K562 (cell line): ENCODE measurements at regions not wholly inside any gene's neighbourhood (a gene's known extent, or its start where the extent isn't known, plus 50 kb on each side); places are given as distances from the start of the nearest gene placed in this dataset.
A peak's percentile ranks its signal among the peaks of the same experiment; 100 is the strongest.

Source experiments
- ERF ChIP-seq: fragments of 450-650 bp; formaldehyde crosslinking; IDR thresholded peaks from 2 replicates; pipeline ENCODE4 v1.4.0; 2020; ENCODE audit warnings: mild to moderate bottlenecking, mixed read lengths
- FOXK1 ChIP-seq: sonication (generic); formaldehyde crosslinking; IDR thresholded peaks from 2 replicates; pipeline ENCODE4 v1.8.0; 2022; ENCODE audit warnings: missing genetic modification reagents, mild to moderate bottlenecking, borderline replicate concordance
- FOXK2 ChIP-seq, 2 experiments: fragments of 450-650 bp; IDR thresholded peaks in 1 of 2; conservative IDR thresholded peaks in 1 of 2; 2 replicates each; pipeline ENCODE4 v1.6.1; 2016; ENCODE audit warnings: low read depth in 2 of 2, mild to moderate bottlenecking in 1 of 2
- GTF2F1 ChIP-seq: IDR thresholded peaks from 2 replicates; pipeline ENCODE4 v1.6.1; 2011; ENCODE audit warnings: low read depth, low read length, improper control_type of control experiment
- HSF4 ChIP-seq: fragments of 250-450 bp; sonication (Bioruptor Pico); IDR thresholded peaks from 2 replicates; pipeline ENCODE4 v2.1.2; 2022; ENCODE audit warnings: mild to moderate bottlenecking, moderate library complexity, borderline replicate concordance
- ID3 ChIP-seq, 2 experiments: fragments of 250-450 bp in 1 of 2; fragments of 450-650 bp in 1 of 2; sonication (Bioruptor Pico) in 1 of 2; IDR thresholded peaks; 2 replicates each; pipeline versions ENCODE4 v1.6.1 to v1.8.0; 2016 to 2021; ENCODE audit warnings: mild to moderate bottlenecking in 2 of 2, moderate library complexity in 2 of 2, missing compliant biosample characterization in 1 of 2, missing genetic modification characterization in 1 of 2
- NFATC3 ChIP-seq: fragments of 450-650 bp; IDR thresholded peaks from 2 replicates; pipeline ENCODE4 v1.6.1; 2017; ENCODE audit warnings: mild to moderate bottlenecking
- OTX1 ChIP-seq: fragments of 450-650 bp; formaldehyde crosslinking; IDR thresholded peaks from 2 replicates; pipeline ENCODE4 v1.4.0; 2022; ENCODE audit warnings: mild to moderate bottlenecking
- PREB ChIP-seq: sonication (generic); formaldehyde crosslinking; IDR thresholded peaks from 2 replicates; pipeline ENCODE4 v1.8.1; 2023; ENCODE audit warnings: mild to moderate bottlenecking, missing genetic modification reagents
- RCOR1 ChIP-seq, 2 experiments: IDR thresholded peaks; 2 replicates each; pipeline ENCODE4 v1.6.1; 2012; ENCODE audit warnings: low read depth in 2 of 2, low read length in 2 of 2, borderline replicate concordance in 1 of 2, improper control_type of control experiment in 1 of 2
- RREB1 ChIP-seq: fragments of 250-450 bp; sonication (Bioruptor Pico); IDR thresholded peaks from 2 replicates; pipeline ENCODE4 v1.4.0; 2020
- SOX6 ChIP-seq: fragments of 450-650 bp; IDR thresholded peaks from 2 replicates; pipeline ENCODE4 v1.6.1; 2014; ENCODE audit warnings: mild to moderate bottlenecking
- SP2 ChIP-seq: IDR thresholded peaks from 2 replicates; pipeline ENCODE4 v1.6.1; 2011; ENCODE audit warnings: mild to moderate bottlenecking, low read depth, low read length, moderate library complexity; ENCODE audit not compliant: poor library complexity, severe bottlenecking; ENCODE audit errors: extremely low read depth
- TAF1 ChIP-seq: IDR thresholded peaks from 2 replicates; pipeline ENCODE4 v1.6.1; 2011; ENCODE audit warnings: mild to moderate bottlenecking, low read length, moderate library complexity; ENCODE audit not compliant: insufficient read depth, control insufficient read depth, severe bottlenecking; ENCODE audit errors: extremely low read depth
- ZBTB12 ChIP-seq: fragments of 250-450 bp; sonication (Bioruptor Pico); IDR thresholded peaks from 2 replicates; pipeline ENCODE4 v1.4.0; 2020
- ZFX ChIP-seq: sonication (generic); formaldehyde crosslinking; IDR thresholded peaks from 2 replicates; pipeline ENCODE4 v1.8.0; 2022; ENCODE audit warnings: mild to moderate bottlenecking, missing genetic modification reagents, moderate library complexity
- ZNF274 ChIP-seq: IDR thresholded peaks from 2 replicates; pipeline ENCODE4 v1.6.1; 2011; ENCODE audit warnings: low read depth, mild to moderate bottlenecking, low read length, moderate library complexity, borderline replicate concordance
- ZNF384 ChIP-seq: IDR thresholded peaks from 2 replicates; pipeline ENCODE4 v1.6.1; 2012; ENCODE audit warnings: low read depth, low read length, improper control_type of control experiment
- ZNF431 ChIP-seq: sonication (generic); formaldehyde crosslinking; IDR thresholded peaks from 2 replicates; pipeline ENCODE4 v1.8.0; 2022; ENCODE audit warnings: mild to moderate bottlenecking, missing genetic modification reagents
- ZNF75A ChIP-seq: fragments of 450-650 bp; formaldehyde crosslinking; IDR thresholded peaks from 2 replicates; pipeline ENCODE4 v1.4.0; 2020; ENCODE audit warnings: mild to moderate bottlenecking

- TF ChIP-seq PREB (no peak), NFATC3 (no peak), ID3 (CRISPR knock-in tag; IDR thresholded peaks at IDR 0.05) (peak; percentile 99), ID3 (tag; IDR thresholded peaks at IDR 0.05) (peak; percentile 100), ZNF274 (no peak), ZNF431 (no peak), FOXK1 (CRISPR knock-in tag) (no peak), SP2 (no peak), ZFX (CRISPR knock-in tag) (no peak), HSF4 (CRISPR knock-in tag) (peak; percentile 100), ZNF75A (CRISPR knock-in tag) (peak; percentile 98), SOX6 (peak; percentile 3), RCOR1 (IDR thresholded peaks at IDR 0.05; ENCODE audit: borderline replicate concordance in 1 of 2, low read depth in 2 of 2, low read length in 2 of 2) (0 out of 4 replicates have a peak, but pooled peaks of 1 of the 2 experiments have one; percentile 37), ZNF384 (no peak), ZBTB12 (CRISPR knock-in tag) (peak; percentile 98), TAF1 (no peak), GTF2F1 (no peak), FOXK2 (conservative IDR thresholded peaks at IDR 0.05 in 1 of 2, IDR thresholded peaks at IDR 0.05 in 1 of 2; ENCODE audit: low read depth in 2 of 2) (no peak), ERF (peak; percentile 100), OTX1 (CRISPR knock-in tag) (peak; percentile 100), RREB1 (CRISPR knock-in tag) (peak; percentile 100)
Measured at GRCh38 chr6:146887447-146888077, 288.8 kb downstream of the ADGB start (continued).
